ENCODE measurements at regions not wholly inside any gene's neighbourhood (a gene's known extent, or its start where the extent isn't known, plus 50 kb on each side); places are given as distances from the start of the nearest gene placed in this dataset.

DNA sequence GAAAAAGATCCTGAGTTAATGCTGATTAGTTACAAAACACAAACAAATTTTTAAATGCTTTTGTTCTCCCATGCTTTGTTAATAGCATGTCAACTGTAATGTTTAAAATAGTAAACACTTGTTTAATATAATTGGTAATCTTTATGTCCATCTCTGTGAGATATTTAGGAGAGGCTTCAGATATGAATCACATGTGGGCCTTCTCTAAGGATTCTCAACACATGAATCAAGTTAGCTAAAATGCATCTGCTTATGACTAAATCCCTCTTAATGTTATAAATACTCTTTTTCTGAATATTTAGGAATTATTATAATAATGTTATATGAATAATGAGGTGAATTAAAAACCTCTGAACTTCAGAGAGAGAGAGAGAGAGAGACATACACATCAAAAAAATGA lies 345.9 kb upstream of the MANEA start:
- CTCF ChIA-PET (ENCODE audit: partially characterized antibody): no interaction called here
- TF ChIP-seq SP1 (IDR thresholded peaks at IDR 0.05; ENCODE audit: low read depth, low read length) (no peak), NRF1 (IDR thresholded peaks at IDR 0.05; ENCODE audit: low read depth, low read length) (no peak), POLR2A (IDR thresholded peaks at IDR 0.05; ENCODE audit: control extremely low read depth in 1 of 2, low read depth in 2 of 2, low read length in 2 of 2) (no peak), EZH2 (IDR thresholded peaks at IDR 0.05; ENCODE audit: low read depth, low read length, severe bottlenecking) (no peak), MAFK (IDR thresholded peaks at IDR 0.05; ENCODE audit: low read depth, low read length) (no peak), ASH2L (IDR thresholded peaks at IDR 0.05; ENCODE audit: low read length) (no peak)
- TF ChIP-seq, protein P1, sequence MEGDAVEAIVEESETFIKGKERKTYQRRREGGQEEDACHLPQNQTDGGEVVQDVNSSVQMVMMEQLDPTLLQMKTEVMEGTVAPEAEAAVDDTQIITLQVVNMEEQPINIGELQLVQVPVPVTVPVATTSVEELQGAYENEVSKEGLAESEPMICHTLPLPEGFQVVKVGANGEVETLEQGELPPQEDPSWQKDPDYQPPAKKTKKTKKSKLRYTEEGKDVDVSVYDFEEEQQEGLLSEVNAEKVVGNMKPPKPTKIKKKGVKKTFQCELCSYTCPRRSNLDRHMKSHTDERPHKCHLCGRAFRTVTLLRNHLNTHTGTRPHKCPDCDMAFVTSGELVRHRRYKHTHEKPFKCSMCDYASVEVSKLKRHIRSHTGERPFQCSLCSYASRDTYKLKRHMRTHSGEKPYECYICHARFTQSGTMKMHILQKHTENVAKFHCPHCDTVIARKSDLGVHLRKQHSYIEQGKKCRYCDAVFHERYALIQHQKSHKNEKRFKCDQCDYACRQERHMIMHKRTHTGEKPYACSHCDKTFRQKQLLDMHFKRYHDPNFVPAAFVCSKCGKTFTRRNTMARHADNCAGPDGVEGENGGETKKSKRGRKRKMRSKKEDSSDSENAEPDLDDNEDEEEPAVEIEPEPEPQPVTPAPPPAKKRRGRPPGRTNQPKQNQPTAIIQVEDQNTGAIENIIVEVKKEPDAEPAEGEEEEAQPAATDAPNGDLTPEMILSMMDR (IDR thresholded peaks at IDR 0.05; ENCODE audit: control extremely low read depth in 1 of 3, insufficient read depth in 1 of 3, low read depth in 1 of 3, low read length in 3 of 3): no peak
- TF ChIP-seq, protein P2, sequence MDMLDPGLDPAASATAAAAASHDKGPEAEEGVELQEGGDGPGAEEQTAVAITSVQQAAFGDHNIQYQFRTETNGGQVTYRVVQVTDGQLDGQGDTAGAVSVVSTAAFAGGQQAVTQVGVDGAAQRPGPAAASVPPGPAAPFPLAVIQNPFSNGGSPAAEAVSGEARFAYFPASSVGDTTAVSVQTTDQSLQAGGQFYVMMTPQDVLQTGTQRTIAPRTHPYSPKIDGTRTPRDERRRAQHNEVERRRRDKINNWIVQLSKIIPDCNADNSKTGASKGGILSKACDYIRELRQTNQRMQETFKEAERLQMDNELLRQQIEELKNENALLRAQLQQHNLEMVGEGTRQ (IDR thresholded peaks at IDR 0.05; ENCODE audit: low read length): no peak

More for the DNA sequence above, 345.9 kb upstream of the MANEA start:
- H3K27me3 ChIP-seq (replicated peaks in 1 of 4; ENCODE audit: control insufficient read depth in 3 of 4, extremely low read depth in 1 of 4, insufficient read depth in 3 of 4, low read length in 3 of 4): peaks cover 0 to 16% (median 10%) of the 10 kb centered on the region in 4 experiments; a peak in 3 of 7 replicates
- no peak overlapping the region for H4K5ac ChIP-seq (ENCODE audit: insufficient read length, low read depth, low read length)
- no peaks in the 10 kb centered on the region for H4K20me1 ChIP-seq (replicated peaks in 1 of 2; ENCODE audit: control insufficient read depth in 1 of 2, insufficient read depth in 2 of 2, low read length in 2 of 2)
- H3K79me2 ChIP-seq (ENCODE audit: control insufficient read depth in 1 of 2, insufficient read depth in 2 of 2, low read length in 2 of 2): no peaks in the 10 kb centered on the region
- no peak overlapping the region for H3K4ac ChIP-seq (replicated peaks; ENCODE audit: insufficient read length, low read depth, low read length)
- no peak overlapping the region for H3K27ac ChIP-seq (ENCODE audit: low read depth, low read length)
- no peak overlapping the region for H3K4me2 ChIP-seq (ENCODE audit: insufficient read depth in 1 of 2, low read depth in 2 of 2, low read length in 2 of 2)
- no peak overlapping the region for H3K9ac ChIP-seq (replicated peaks in 1 of 4; ENCODE audit: extremely low read depth in 1 of 4, low read depth in 3 of 4, low read length in 3 of 4)
- no peak overlapping the region for H2AK5ac ChIP-seq (ENCODE audit: low read depth, low read length)
- no peak overlapping the region for H3K18ac ChIP-seq (ENCODE audit: extremely low read depth, low read length)
- FAIRE-seq (no peak), DNase-seq (ENCODE audit: low read depth in 1 of 2, low spot score in 2 of 2) (no peak)
- no peak overlapping the region for H2BK120ac ChIP-seq (replicated peaks; ENCODE audit: low read depth, low read length)
- H3K9me3 ChIP-seq (ENCODE audit: insufficient read depth in 2 of 2, low read depth in 1 of 2, low read length in 1 of 2): no peaks in the 10 kb centered on the region
- H3K36me3 ChIP-seq (ENCODE audit: control insufficient read depth in 2 of 4, insufficient read depth in 4 of 4, low read length in 3 of 4): no peaks in the 10 kb centered on the region
- no peak overlapping the region for H2AFZ ChIP-seq (ENCODE audit: low read length)
- no peaks in the 10 kb centered on the region for H3K4me1 ChIP-seq (replicated peaks in 1 of 4; ENCODE audit: control insufficient read depth in 3 of 4, insufficient read depth in 4 of 4, low read length in 3 of 4)
- no peak overlapping the region for H4K91ac ChIP-seq (replicated peaks; ENCODE audit: insufficient read length, low read length)
- H2BK15ac ChIP-seq (ENCODE audit: low read length): no peak overlapping the region
- no peak overlapping the region for H2BK5ac ChIP-seq (ENCODE audit: low read depth, low read length)
- no peak overlapping the region for H2BK12ac ChIP-seq (ENCODE audit: low read depth, low read length)
- POLR2A ChIA-PET (ENCODE audit: partially characterized antibody): no interaction called here
- no peak overlapping the region for H3K14ac ChIP-seq (ENCODE audit: insufficient read length)
- no peak overlapping the region for H3K56ac ChIP-seq (replicated peaks; ENCODE audit: insufficient read length, low read depth, low read length)
- no peak overlapping the region for H2BK20ac ChIP-seq (ENCODE audit: low read length)
- no peaks in the 10 kb centered on the region for H3K23me2 ChIP-seq (ENCODE audit: low read depth, low read length)
- no peak overlapping the region for H4K8ac ChIP-seq (ENCODE audit: extremely low read depth, insufficient read depth, low read length)
- no peaks in the 10 kb centered on the region for H3K79me1 ChIP-seq (ENCODE audit: low read depth, low read length)
- H3K23ac ChIP-seq (ENCODE audit: insufficient read length): no peak overlapping the region
- no peak overlapping the region for H3K4me3 ChIP-seq (ENCODE audit: extremely low read depth in 1 of 4, insufficient read depth in 2 of 4, low read depth in 3 of 4, low read length in 4 of 4)
